HFFc6 (cell line): ENCODE measurements at regions not wholly inside any gene's neighbourhood (a gene's known extent, or its start where the extent isn't known, plus 50 kb on each side); places are given as distances from the start of the nearest gene placed in this dataset.
"Not testable (repeated sequence)": the region's sequence is repeated elsewhere in the genome, so short reads cannot be mapped to it uniquely, and the experiment has no call there.

Experiments
- DNase-seq: peaks from one replicate; pipeline ENCODE4 v3.0.0-alpha.2; 2018
- H3K27ac Mint-ChIP-seq: 2 replicates; pipeline ENCODE4 v1.8.0; 2020; ENCODE audit warnings: mild to moderate bottlenecking, mixed read lengths
- H3K27me3 Mint-ChIP-seq: 2 replicates; pipeline ENCODE4 v1.8.0; 2021; ENCODE audit warnings: mild to moderate bottlenecking, moderate library complexity, mixed read lengths; ENCODE audit not compliant: insufficient read depth
- H3K36me3 Mint-ChIP-seq: 2 replicates; pipeline ENCODE4 v1.8.0; 2021; ENCODE audit warnings: low read depth, mixed read lengths
- H3K4me1 Mint-ChIP-seq: 2 replicates; pipeline ENCODE4 v1.8.0; 2020; ENCODE audit warnings: low read depth, mixed read lengths
- H3K4me3 Mint-ChIP-seq: 2 replicates; pipeline ENCODE4 v1.8.0; 2020; ENCODE audit warnings: mild to moderate bottlenecking, moderate library complexity, mixed read lengths
- H3K9me3 Mint-ChIP-seq: 2 replicates; pipeline ENCODE4 v1.8.0; 2020; ENCODE audit warnings: mild to moderate bottlenecking, mixed read lengths
- TF ChIP-seq, protein P1 (sequence below): fragments of 200-600 bp; sonication (generic); IDR thresholded peaks from 2 replicates; pipeline ENCODE4 v1.5.0; 2021; ENCODE audit warnings: antibody characterized with exemption, mild to moderate bottlenecking

DNA sequence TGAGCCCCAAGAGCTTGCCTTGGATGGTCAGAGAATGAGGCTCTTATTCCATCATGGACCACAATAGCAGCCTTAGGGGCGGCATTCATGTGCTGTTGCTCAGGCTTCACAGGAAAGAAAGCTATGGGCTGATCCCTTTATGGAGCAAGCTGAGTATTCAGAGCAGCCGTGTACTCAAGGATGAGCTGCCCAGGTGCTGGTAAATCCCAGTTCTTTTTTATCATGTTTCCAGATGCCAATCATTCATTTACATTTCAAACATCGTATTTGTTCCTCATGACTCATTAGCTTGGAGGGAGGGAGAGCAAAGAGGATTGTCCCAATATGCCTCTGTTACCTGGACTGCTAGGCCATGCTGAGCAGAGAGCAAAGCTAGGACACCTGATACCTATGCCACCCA, 475.7 kb downstream of the SHISA9 start:
- H3K4me1 Mint-ChIP-seq = no peaks in the 10 kb centered on the region

DNA sequence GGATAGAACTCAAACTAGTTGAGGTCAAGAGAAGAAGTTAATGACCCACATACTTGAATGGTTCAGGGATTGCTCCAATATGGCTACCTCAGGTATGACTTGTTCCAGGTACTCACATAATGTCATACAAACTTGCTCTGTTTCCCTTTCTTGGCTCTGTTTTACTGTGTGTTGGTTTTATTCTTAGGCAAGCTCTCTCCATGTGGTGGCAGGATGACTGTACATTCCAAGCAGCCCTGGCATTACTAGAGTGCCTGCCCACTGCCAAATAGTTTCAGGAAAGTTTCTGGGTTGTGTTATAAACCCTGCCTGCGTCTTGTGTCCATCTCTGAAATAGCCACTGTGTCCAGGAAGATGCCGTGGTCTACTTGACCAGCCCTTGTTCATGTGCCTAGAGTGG, 476.8 kb downstream of the SHISA9 start:
- H3K27ac Mint-ChIP-seq = no peak overlapping the region
- DNase-seq = no peak
- no peaks in the 10 kb centered on the region for H3K4me1 Mint-ChIP-seq
- H3K27me3 Mint-ChIP-seq = peaks cover 4% of the 10 kb centered on the region; the same call in 1 of the 2 replicates
- TF ChIP-seq, protein P1, sequence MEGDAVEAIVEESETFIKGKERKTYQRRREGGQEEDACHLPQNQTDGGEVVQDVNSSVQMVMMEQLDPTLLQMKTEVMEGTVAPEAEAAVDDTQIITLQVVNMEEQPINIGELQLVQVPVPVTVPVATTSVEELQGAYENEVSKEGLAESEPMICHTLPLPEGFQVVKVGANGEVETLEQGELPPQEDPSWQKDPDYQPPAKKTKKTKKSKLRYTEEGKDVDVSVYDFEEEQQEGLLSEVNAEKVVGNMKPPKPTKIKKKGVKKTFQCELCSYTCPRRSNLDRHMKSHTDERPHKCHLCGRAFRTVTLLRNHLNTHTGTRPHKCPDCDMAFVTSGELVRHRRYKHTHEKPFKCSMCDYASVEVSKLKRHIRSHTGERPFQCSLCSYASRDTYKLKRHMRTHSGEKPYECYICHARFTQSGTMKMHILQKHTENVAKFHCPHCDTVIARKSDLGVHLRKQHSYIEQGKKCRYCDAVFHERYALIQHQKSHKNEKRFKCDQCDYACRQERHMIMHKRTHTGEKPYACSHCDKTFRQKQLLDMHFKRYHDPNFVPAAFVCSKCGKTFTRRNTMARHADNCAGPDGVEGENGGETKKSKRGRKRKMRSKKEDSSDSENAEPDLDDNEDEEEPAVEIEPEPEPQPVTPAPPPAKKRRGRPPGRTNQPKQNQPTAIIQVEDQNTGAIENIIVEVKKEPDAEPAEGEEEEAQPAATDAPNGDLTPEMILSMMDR = no peak
- no peaks in the 10 kb centered on the region for H3K36me3 Mint-ChIP-seq
- H3K9me3 Mint-ChIP-seq = peaks cover 39% of the 10 kb centered on the region
- no peak overlapping the region for H3K4me3 Mint-ChIP-seq

More for the DNA sequence above, 475.7 kb downstream of the SHISA9 start:
- peaks cover 4% of the 10 kb centered on the region; the same call in 1 of the 2 replicates for H3K27me3 Mint-ChIP-seq
- TF ChIP-seq, protein P1 = no peak
- H3K36me3 Mint-ChIP-seq = no peaks in the 10 kb centered on the region
- H3K4me3 Mint-ChIP-seq = no peak overlapping the region
- peaks cover 35% of the 10 kb centered on the region for H3K9me3 Mint-ChIP-seq
- DNase-seq = no peak
- no peak overlapping the region for H3K27ac Mint-ChIP-seq

DNA sequence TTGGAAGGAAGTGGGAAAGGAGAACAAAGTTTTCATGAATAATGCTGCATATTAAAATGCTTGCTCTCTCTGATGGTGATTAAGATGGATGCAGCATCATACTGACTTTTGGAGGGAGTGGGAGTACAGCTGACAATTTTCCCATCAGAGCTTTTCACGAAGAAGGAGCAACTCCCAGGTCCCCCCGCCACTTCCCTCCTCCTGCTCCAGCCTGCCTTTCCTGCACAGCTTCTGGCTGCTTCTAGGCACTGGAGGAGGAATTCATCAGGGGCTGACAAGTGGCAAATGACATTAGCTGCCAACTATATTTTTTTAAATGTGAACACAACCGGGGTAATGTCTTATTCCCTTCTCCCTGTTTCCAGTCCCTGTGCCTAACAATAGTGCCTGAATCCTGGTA, 477.9 kb downstream of the SHISA9 start:
- no peaks in the 10 kb centered on the region for H3K36me3 Mint-ChIP-seq
- H3K4me3 Mint-ChIP-seq = no peak overlapping the region
- DNase-seq = no peak
- peaks cover 30% of the 10 kb centered on the region for H3K9me3 Mint-ChIP-seq
- H3K27ac Mint-ChIP-seq = no peak overlapping the region
- no peaks in the 10 kb centered on the region for H3K4me1 Mint-ChIP-seq
- TF ChIP-seq, protein P1 = no peak
- H3K27me3 Mint-ChIP-seq = no peaks in the 10 kb centered on the region

DNA sequence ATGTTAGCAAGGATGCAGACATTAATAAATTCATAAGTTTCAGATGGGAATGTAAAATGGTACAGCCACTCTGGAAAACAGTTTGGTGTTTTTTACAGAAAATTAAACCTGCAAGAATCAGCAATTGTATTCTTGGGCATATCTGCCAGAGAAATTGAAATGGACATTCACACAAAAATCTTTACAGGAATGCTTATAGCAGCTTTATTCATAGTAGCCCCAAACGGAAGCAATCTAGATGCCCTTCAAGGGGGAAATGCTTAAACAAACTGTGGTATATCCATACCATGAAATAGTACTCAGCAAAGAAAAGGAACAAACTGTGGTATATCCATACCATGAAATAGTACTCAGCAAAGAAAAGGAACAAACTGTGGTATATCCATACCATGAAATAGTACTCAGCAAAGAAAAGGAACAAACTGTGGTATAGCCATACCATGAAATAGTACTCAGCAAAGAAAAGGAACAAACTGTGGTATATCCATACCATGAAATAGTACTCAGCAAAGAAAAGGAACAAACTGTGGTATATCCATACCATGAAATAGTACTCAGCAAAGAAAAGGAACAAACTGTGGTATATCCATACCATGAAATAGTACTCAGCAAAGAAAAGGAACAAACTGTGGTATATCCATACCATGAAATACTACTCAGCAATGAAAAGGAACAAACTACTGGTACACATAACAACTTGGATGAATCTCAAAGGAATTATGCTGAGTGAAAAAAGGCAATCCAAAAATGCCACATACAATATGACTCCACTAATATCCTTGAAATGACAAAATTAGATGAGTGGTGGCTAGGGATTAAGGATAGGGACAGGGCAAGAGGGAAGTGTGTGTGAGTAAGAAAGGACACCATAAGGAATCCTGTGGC, 484.0 kb downstream of the SHISA9 start:
- not testable (repeated sequence) for DNase-seq, H3K27me3 Mint-ChIP-seq, H3K27ac Mint-ChIP-seq, H3K36me3 Mint-ChIP-seq, H3K4me3 Mint-ChIP-seq, H3K4me1 Mint-ChIP-seq
- peaks cover 47% of the 10 kb centered on the region for H3K9me3 Mint-ChIP-seq

DNA sequence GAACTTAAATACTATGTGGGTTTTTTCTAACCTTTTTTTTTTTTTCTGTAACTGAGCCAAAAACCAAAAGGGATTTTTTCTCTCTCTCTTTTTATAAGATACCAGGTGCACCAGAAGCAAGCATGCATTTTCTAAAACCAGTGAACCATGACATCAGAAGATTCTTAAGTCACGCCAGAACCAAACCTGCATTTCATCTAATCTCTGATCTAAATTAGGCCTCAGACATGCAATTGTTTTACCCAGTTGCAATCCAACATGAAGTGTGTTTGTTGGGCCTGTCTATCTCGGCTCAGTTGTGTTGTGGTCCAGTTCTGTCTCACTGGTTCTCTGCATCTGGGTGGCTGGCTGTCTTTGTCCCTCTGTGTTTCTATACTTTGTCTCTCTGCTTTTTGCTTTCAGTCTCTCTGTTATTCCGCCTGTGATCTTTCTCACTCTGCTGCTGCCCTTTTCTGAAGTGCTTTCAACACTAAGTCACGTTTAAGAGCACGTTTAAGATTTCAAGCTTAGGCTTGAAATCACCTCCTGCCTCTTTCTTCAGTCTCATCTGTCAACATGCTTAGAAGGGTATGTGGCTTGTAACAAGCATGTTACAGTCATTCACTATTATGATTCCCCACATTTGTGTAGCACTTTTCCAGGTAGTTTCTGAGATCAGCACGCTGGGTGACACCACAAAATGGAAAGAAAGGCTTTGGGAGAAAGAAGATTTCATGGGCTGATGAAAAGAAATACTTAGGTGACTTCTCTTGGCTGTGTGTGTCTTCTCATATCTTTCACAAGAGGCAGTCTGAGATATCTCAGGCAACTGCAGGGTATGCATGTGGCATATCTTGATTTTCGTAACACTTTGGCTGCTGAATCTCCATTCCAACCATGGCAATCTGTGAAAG, 488.9 kb downstream of the SHISA9 start:
- no peak for DNase-seq
- H3K4me3 Mint-ChIP-seq = no peak overlapping the region
- H3K27ac Mint-ChIP-seq = no peak overlapping the region
- peaks cover 35% of the 10 kb centered on the region for H3K9me3 Mint-ChIP-seq
- no peaks in the 10 kb centered on the region for H3K36me3 Mint-ChIP-seq
- no peaks in the 10 kb centered on the region for H3K4me1 Mint-ChIP-seq
- TF ChIP-seq, protein P1 = no peak
- no peaks in the 10 kb centered on the region; the same call in none of the 2 replicates for H3K27me3 Mint-ChIP-seq

DNA sequence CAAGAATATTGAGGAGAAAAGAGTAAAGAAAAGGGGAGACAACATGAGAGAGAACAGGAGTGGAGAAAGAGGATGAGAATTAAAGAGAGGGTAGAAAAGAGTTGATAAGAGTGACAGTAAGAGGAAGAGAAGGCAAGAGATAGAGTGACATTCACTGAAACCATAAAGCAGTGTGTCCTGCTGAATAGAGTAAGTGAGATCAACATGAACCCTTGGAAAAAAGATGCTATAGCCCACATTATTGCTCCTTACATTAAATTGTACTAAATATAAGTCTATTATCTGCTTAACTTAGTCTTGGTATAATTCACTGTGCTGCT, 489.5 kb downstream of the SHISA9 start:
- Mint-ChIP-seq H3K9me3 (peaks cover 36% of the 10 kb centered on the region), H3K27me3 (no peaks in the 10 kb centered on the region; the same call in none of the 2 replicates), H3K4me3 (no peak overlapping the region), H3K4me1 (no peaks in the 10 kb centered on the region), H3K36me3 (no peaks in the 10 kb centered on the region), H3K27ac (no peak overlapping the region)
- no peak for DNase-seq
- TF ChIP-seq, protein P1 = no peak
